IMR-90 (cell line): ENCODE measurements at regions not wholly inside any gene's neighbourhood (a gene's known extent, or its start where the extent isn't known, plus 50 kb on each side); places are given as distances from the start of the nearest gene placed in this dataset.
A peak's percentile ranks its signal among the peaks of the same experiment; 100 is the strongest.

ENCODE experiments used
- ATAC-seq: fragments of 200-7000 bp; cut with Tn5 transposase; 2 replicates; pipeline ENCODE4 v1.9.1; 2020; ENCODE audit warnings: low read depth, mild to moderate bottlenecking, moderate library complexity
- BruUV-seq: library from RNA; stranded (reverse); fragments of 400-500 nt; replicated peaks from 2 replicates; lab custom pipeline; 2021; lab: Mats Ljungman, UMichigan
- CTCF ChIA-PET: fragments of 300-600 bp; formaldehyde crosslinking; extraction: SDS; loops from one replicate; lab custom pipeline; 2021; ENCODE audit warnings: antibody characterized with exemption; lab: Yijun Ruan, JAX
- POLR2A ChIA-PET: fragments of 300-600 bp; sonication (Branson Sonifier 250); formaldehyde crosslinking; loops from one replicate; lab custom pipeline; 2022; ENCODE audit warnings: antibody characterized with exemption; ENCODE audit not compliant: unreplicated experiment; lab: Charles Lee
- DNase-seq: peaks from one replicate; pipeline ENCODE4 v3.0.0; 2013
- H2AFZ ChIP-seq: replicated peaks from 2 replicates; pipeline ENCODE3; 2013; ENCODE audit warnings: low read length, mild to moderate bottlenecking; ENCODE audit not compliant: poor library complexity
- H2AK5ac ChIP-seq: 2 replicates; pipeline ENCODE4 v1.6.1; 2013; ENCODE audit warnings: low read depth, low read length, inconsistent platforms
- H2AK9ac ChIP-seq: replicated peaks from 2 replicates; pipeline ENCODE3; 2013; ENCODE audit warnings: mild to moderate bottlenecking, low read depth, low read length, moderate library complexity; ENCODE audit not compliant: poor library complexity
- H2BK120ac ChIP-seq: 2 replicates; pipeline ENCODE4 v1.6.1; 2013; ENCODE audit warnings: low read depth, low read length, inconsistent platforms
- H2BK15ac ChIP-seq: 3 replicates; pipeline ENCODE4 v1.6.1; 2013; ENCODE audit warnings: low read depth, low read length, inconsistent platforms
- H2BK20ac ChIP-seq: 2 replicates; pipeline ENCODE4 v1.6.1; 2013; ENCODE audit warnings: low read depth, mild to moderate bottlenecking, inconsistent platforms, low read length, moderate library complexity
- H2BK5ac ChIP-seq: 2 replicates; pipeline ENCODE4 v1.6.1; 2013; ENCODE audit warnings: mild to moderate bottlenecking, low read depth, low read length, inconsistent platforms; ENCODE audit not compliant: poor library complexity, severe bottlenecking
- H3K14ac ChIP-seq: replicated peaks from 2 replicates; pipeline ENCODE4 v1.6.1; 2013; ENCODE audit warnings: low read depth, low read length, inconsistent platforms
- H3K18ac ChIP-seq: 2 replicates; pipeline ENCODE4 v1.6.1; 2013; ENCODE audit warnings: low read depth, low read length, control low read depth
- H3K23ac ChIP-seq: 2 replicates; pipeline ENCODE4 v1.6.1; 2013; ENCODE audit warnings: low read depth, low read length, inconsistent platforms
- H3K27ac ChIP-seq: 2 replicates; pipeline ENCODE4 v1.5.1; 2013; ENCODE audit warnings: mild to moderate bottlenecking, control low read depth, low read length; ENCODE audit not compliant: insufficient read depth
- H3K27me3 ChIP-seq: 2 replicates; pipeline ENCODE4 v1.6.1; 2013; ENCODE audit warnings: low read length; ENCODE audit not compliant: control insufficient read depth, insufficient read depth
- H3K36me3 ChIP-seq: 2 replicates; pipeline ENCODE4 v1.6.1; 2013; ENCODE audit warnings: low read length, mixed read lengths; ENCODE audit not compliant: control insufficient read depth, insufficient read depth
- H3K4ac ChIP-seq: 2 replicates; pipeline ENCODE4 v1.6.1; 2013; ENCODE audit warnings: low read depth, low read length, inconsistent platforms
- H3K4me1 ChIP-seq: 2 replicates; pipeline ENCODE4 v1.6.1; 2013; ENCODE audit warnings: low read length, mixed read lengths; ENCODE audit not compliant: control insufficient read depth, insufficient read depth
- H3K4me2 ChIP-seq: 2 replicates; pipeline ENCODE4 v1.6.1; 2013; ENCODE audit warnings: low read depth, mild to moderate bottlenecking, control low read depth, low read length, moderate library complexity
- H3K4me3 ChIP-seq: 2 replicates; pipeline ENCODE4 v1.5.1; 2013; ENCODE audit warnings: low read depth, mild to moderate bottlenecking, control low read depth, low read length, moderate library complexity; ENCODE audit not compliant: insufficient read depth
- H3K56ac ChIP-seq: 2 replicates; pipeline ENCODE4 v1.6.1; 2013; ENCODE audit warnings: low read length, inconsistent platforms; ENCODE audit not compliant: insufficient read depth; ENCODE audit errors: extremely low read depth
- H3K79me1 ChIP-seq, 2 experiments: 2 replicates each; pipeline ENCODE4 v1.6.1; 2013; ENCODE audit warnings: low read length in 2 of 2, inconsistent platforms in 1 of 2, low read depth in 1 of 2
- H3K9ac ChIP-seq: 2 replicates; pipeline ENCODE4 v1.6.1; 2013; ENCODE audit warnings: low read depth, low read length, control low read depth
- H3K9me1 ChIP-seq: 2 replicates; pipeline ENCODE4 v1.6.1; 2013; ENCODE audit warnings: low read length, inconsistent platforms; ENCODE audit not compliant: insufficient read depth
- H3K9me3 ChIP-seq: 2 replicates; pipeline ENCODE4 v1.6.1; 2013; ENCODE audit warnings: low read length; ENCODE audit not compliant: control insufficient read depth, insufficient read depth
- H4K20me1 ChIP-seq: 2 replicates; pipeline ENCODE4 v1.6.1; 2013; ENCODE audit warnings: low read length, inconsistent platforms; ENCODE audit not compliant: insufficient read depth
- H4K5ac ChIP-seq: 2 replicates; pipeline ENCODE4 v1.6.1; 2013; ENCODE audit warnings: mild to moderate bottlenecking, low read depth, low read length, control low read depth
- H4K8ac ChIP-seq, 2 experiments: 2 replicates each; pipeline ENCODE4 v1.6.1; 2013; ENCODE audit warnings: low read depth in 2 of 2, low read length in 2 of 2, control low read depth in 1 of 2, inconsistent platforms in 1 of 2
- H4K91ac ChIP-seq: 2 replicates; pipeline ENCODE4 v1.6.1; 2013; ENCODE audit warnings: low read depth, low read length, inconsistent platforms; ENCODE audit not compliant: insufficient read depth
- BHLHE40 ChIP-seq: fragments of 150-350 bp; IDR thresholded peaks from 2 replicates; pipeline ENCODE4 v1.6.1; 2016; ENCODE audit warnings: mild to moderate bottlenecking, low read depth, low read length
- CEBPB ChIP-seq: IDR thresholded peaks from 2 replicates; pipeline ENCODE4 v1.6.1; 2012; ENCODE audit warnings: low read depth, low read length, improper control_type of control experiment
- CHD1 ChIP-seq: IDR thresholded peaks from 2 replicates; pipeline ENCODE4 v1.6.1; 2012; ENCODE audit warnings: low read depth, low read length, improper control_type of control experiment
- CTCF ChIP-seq: conservative IDR thresholded peaks from 2 replicates; pipeline ENCODE4 v1.5.1; 2012; ENCODE audit warnings: mild to moderate bottlenecking, low read depth, low read length, improper control_type of control experiment
- FOS ChIP-seq: fragments of 150-350 bp; IDR thresholded peaks from 2 replicates; pipeline ENCODE4 v1.6.1; 2016; ENCODE audit warnings: low read depth, low read length
- MAFK ChIP-seq: IDR thresholded peaks from 2 replicates; pipeline ENCODE4 v1.6.1; 2012; ENCODE audit warnings: low read depth, low read length, improper control_type of control experiment
- MAZ ChIP-seq: IDR thresholded peaks from 2 replicates; pipeline ENCODE4 v1.6.1; 2012; ENCODE audit warnings: low read depth, mild to moderate bottlenecking, low read length, improper control_type of control experiment, moderate library complexity, borderline replicate concordance
- MXI1 ChIP-seq: IDR thresholded peaks from 2 replicates; pipeline ENCODE4 v1.6.1; 2012; ENCODE audit warnings: low read depth, mild to moderate bottlenecking, low read length, moderate library complexity, borderline replicate concordance
- NFE2L2 ChIP-seq: fragments of 150-350 bp; IDR thresholded peaks from 2 replicates; pipeline ENCODE4 v1.6.1; 2016; ENCODE audit warnings: low read depth, mild to moderate bottlenecking, low read length
- POLR2A ChIP-seq: IDR thresholded peaks from 2 replicates; pipeline ENCODE4 v1.6.1; 2012; ENCODE audit warnings: mild to moderate bottlenecking, low read depth, low read length
- RAD21 ChIP-seq: IDR thresholded peaks from 2 replicates; pipeline ENCODE4 v1.6.1; 2012; ENCODE audit warnings: low read length, improper control_type of control experiment
- RCOR1 ChIP-seq: IDR thresholded peaks from 2 replicates; pipeline ENCODE4 v1.6.1; 2012; ENCODE audit warnings: mild to moderate bottlenecking, low read length, improper control_type of control experiment; ENCODE audit not compliant: insufficient replicate concordance
- RFX5 ChIP-seq: IDR thresholded peaks from 2 replicates; pipeline ENCODE4 v1.8.0; 2012; ENCODE audit warnings: low read depth, mild to moderate bottlenecking, low read length, moderate library complexity
- SMC3 ChIP-seq: fragments of 150-350 bp; IDR thresholded peaks from 2 replicates; pipeline ENCODE4 v1.6.1; 2016; ENCODE audit warnings: low read depth, mild to moderate bottlenecking, antibody characterized with exemption, low read length, moderate library complexity
- USF2 ChIP-seq: fragments of 150-350 bp; IDR thresholded peaks from 2 replicates; pipeline ENCODE4 v1.6.1; 2017; ENCODE audit warnings: mild to moderate bottlenecking, antibody characterized with exemption, low read length, low read depth
- whole genome bisulfite sequencing, 2 experiments: methylation state at CpG; one replicate each; pipeline versions ENCODE4 v1.1.5 to v1.1.7; 2013; ENCODE audit warnings: missing lambda C conversion rate in 2 of 2; ENCODE audit not compliant: insufficient read length in 1 of 2; ENCODE audit errors: extremely low coverage in 2 of 2; 5-methylcytosine and 5-hydroxymethylcytosine counted together
- dilution Hi-C: fragments of 300-500 bp; cut with HindIII; formaldehyde crosslinking; loops from one replicate; pipeline ENCODE4 v1.14.3; 2018; ENCODE audit warnings: low sequenced_read_pairs; ENCODE audit not compliant: unreplicated experiment
- in situ Hi-C: fragments of 300-500 bp; cut with MboI; formaldehyde crosslinking; loops from 3 replicates; pipeline ENCODE4 v1.14.3; 2019; ENCODE audit warnings: low sequenced_read_pairs, inconsistent platforms, mixed read lengths
- intact Hi-C: fragments of 100-400 bp; cut with micrococcal nuclease; formaldehyde crosslinking; loops from 2 replicates; pipeline ENCODE4 v1.10.0; 2022
- TF ChIP-seq, protein P1 (sequence below): fragments of 150-350 bp; IDR thresholded peaks from 2 replicates; pipeline ENCODE4 v1.6.1; 2016; ENCODE audit warnings: low read depth, mild to moderate bottlenecking, low read length, moderate library complexity, borderline replicate concordance

GRCh38 chr3:187565701-187566100 is 104.5 kb downstream of the SST start:
- CTCF ChIA-PET = interaction anchor here (1.3 kb wide), 1 partner anchor 46 kb away, joined by 4 read pairs; no protein-coding TSS in a partner anchor
- no TSS peak for BruUV-seq
- POLR2A ChIA-PET = no interaction called here

More at GRCh38 chr3:187565701-187566100, 104.5 kb downstream of the SST start:
- peak overlapping the region; percentile 11; the same call in 1 of the 2 replicates for H4K91ac ChIP-seq
- intact Hi-C loops = no loop called here
- H3K4me1 ChIP-seq = peaks cover 6% of the 10 kb centered on the region
- H2AK9ac ChIP-seq = no peak overlapping the region
- H3K4me3 ChIP-seq = no peak overlapping the region
- ATAC-seq (no peak), DNase-seq (no peak)
- no peak overlapping the region for H4K5ac ChIP-seq
- H2BK15ac ChIP-seq = no peak overlapping the region
- H2BK120ac ChIP-seq = no peak overlapping the region; the same call in 1 of the 2 replicates
- H3K56ac ChIP-seq = no peak overlapping the region
- no peaks in the 10 kb centered on the region for H3K9me3 ChIP-seq
- WGBS, 2 experiments = 17% methylated on average over 1 of the region's 5 CpGs; no CpG with 5 or more reads in 1 of the 2 experiments
- no peak overlapping the region for H2AFZ ChIP-seq
- H3K4ac ChIP-seq = no peak overlapping the region; the same call in 1 of the 2 replicates
- no peaks in the 10 kb centered on the region for H4K20me1 ChIP-seq
- in situ Hi-C loops = no loop called here
- no peak overlapping the region for H3K4me2 ChIP-seq
- no peak overlapping the region for H2BK5ac ChIP-seq
- peak overlapping the region; percentile 18; the same call in 1 of the 2 replicates for H2BK20ac ChIP-seq
- H3K23ac ChIP-seq = no peak overlapping the region
- no peak overlapping the region for H3K27ac ChIP-seq
- peaks cover 3% of the 10 kb centered on the region; the same call in 1 of the 2 replicates for H3K27me3 ChIP-seq
- no peak overlapping the region for H3K18ac ChIP-seq
- H3K79me1 ChIP-seq = no peaks in the 10 kb centered on the region
- no peaks in the 10 kb centered on the region for H3K36me3 ChIP-seq
- no peak overlapping the region for H3K14ac ChIP-seq
- H3K9me1 ChIP-seq = 0 out of 2 replicates have a peak, but pooled peaks cover 5% of the 10 kb centered on the region
- no peak overlapping the region for H2AK5ac ChIP-seq
- no peak overlapping the region for H3K9ac ChIP-seq
- TF ChIP-seq RAD21 = no peak
- TF ChIP-seq, protein P1, sequence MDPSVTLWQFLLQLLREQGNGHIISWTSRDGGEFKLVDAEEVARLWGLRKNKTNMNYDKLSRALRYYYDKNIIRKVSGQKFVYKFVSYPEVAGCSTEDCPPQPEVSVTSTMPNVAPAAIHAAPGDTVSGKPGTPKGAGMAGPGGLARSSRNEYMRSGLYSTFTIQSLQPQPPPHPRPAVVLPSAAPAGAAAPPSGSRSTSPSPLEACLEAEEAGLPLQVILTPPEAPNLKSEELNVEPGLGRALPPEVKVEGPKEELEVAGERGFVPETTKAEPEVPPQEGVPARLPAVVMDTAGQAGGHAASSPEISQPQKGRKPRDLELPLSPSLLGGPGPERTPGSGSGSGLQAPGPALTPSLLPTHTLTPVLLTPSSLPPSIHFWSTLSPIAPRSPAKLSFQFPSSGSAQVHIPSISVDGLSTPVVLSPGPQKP = no peak
- TF ChIP-seq RCOR1 = no peak
- no peak for TF ChIP-seq MAZ
- no peak for TF ChIP-seq USF2
- TF ChIP-seq POLR2A = no peak
- TF ChIP-seq BHLHE40 = no peak
- TF ChIP-seq CHD1 = no peak
- TF ChIP-seq MAFK = no peak
- TF ChIP-seq SMC3 = no peak
- TF ChIP-seq MXI1 = no peak
- TF ChIP-seq CEBPB = no peak
- TF ChIP-seq RFX5 = no peak
- no peak for TF ChIP-seq CTCF
- no peak for TF ChIP-seq FOS
- no peak for TF ChIP-seq NFE2L2
- dilution Hi-C loops = no loop called here
- H4K8ac ChIP-seq = no peak overlapping the region
